ENCODE measurements at regions not wholly inside any gene's neighbourhood (a gene's known extent, or its start where the extent isn't known, plus 50 kb on each side); places are given as distances from the start of the nearest gene placed in this dataset.

DNA sequence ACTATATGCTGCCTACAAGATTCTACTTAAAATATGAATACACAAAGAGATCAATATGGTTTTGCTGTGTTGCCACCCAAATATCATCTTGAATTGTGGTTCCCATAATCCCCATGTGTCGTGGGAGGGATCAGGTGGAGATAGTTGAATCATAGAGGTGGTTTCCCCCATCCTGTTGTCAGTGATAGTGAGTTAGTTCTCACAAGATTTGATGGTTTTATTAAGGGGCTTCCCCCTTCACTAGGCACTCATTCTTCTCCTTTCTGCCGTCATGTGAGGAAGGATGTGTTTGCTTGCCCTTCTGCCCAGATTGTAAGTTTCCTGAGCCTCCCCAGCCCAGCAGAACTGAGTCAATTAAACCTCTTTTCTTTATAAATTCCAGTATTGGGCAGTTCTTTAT, 654.4 kb upstream of the NR5A2 start:
- TF ChIP-seq, protein P1, sequence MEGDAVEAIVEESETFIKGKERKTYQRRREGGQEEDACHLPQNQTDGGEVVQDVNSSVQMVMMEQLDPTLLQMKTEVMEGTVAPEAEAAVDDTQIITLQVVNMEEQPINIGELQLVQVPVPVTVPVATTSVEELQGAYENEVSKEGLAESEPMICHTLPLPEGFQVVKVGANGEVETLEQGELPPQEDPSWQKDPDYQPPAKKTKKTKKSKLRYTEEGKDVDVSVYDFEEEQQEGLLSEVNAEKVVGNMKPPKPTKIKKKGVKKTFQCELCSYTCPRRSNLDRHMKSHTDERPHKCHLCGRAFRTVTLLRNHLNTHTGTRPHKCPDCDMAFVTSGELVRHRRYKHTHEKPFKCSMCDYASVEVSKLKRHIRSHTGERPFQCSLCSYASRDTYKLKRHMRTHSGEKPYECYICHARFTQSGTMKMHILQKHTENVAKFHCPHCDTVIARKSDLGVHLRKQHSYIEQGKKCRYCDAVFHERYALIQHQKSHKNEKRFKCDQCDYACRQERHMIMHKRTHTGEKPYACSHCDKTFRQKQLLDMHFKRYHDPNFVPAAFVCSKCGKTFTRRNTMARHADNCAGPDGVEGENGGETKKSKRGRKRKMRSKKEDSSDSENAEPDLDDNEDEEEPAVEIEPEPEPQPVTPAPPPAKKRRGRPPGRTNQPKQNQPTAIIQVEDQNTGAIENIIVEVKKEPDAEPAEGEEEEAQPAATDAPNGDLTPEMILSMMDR (IDR thresholded peaks at IDR 0.05), result no peak
- no peak for TF ChIP-seq POLR2AphosphoS5 (IDR thresholded peaks at IDR 0.05; ENCODE audit: insufficient read depth in 1 of 2, low read depth in 1 of 2)

Measured in vagina (tissue), 2 donors.